ENCODE measurements at regions not wholly inside any gene's neighbourhood (a gene's known extent, or its start where the extent isn't known, plus 50 kb on each side); places are given as distances from the start of the nearest gene placed in this dataset.

GRCh38 chr6:93989630-93990029 is 570.3 kb upstream of the EPHA7 start:
- TF ChIP-seq, protein P1, sequence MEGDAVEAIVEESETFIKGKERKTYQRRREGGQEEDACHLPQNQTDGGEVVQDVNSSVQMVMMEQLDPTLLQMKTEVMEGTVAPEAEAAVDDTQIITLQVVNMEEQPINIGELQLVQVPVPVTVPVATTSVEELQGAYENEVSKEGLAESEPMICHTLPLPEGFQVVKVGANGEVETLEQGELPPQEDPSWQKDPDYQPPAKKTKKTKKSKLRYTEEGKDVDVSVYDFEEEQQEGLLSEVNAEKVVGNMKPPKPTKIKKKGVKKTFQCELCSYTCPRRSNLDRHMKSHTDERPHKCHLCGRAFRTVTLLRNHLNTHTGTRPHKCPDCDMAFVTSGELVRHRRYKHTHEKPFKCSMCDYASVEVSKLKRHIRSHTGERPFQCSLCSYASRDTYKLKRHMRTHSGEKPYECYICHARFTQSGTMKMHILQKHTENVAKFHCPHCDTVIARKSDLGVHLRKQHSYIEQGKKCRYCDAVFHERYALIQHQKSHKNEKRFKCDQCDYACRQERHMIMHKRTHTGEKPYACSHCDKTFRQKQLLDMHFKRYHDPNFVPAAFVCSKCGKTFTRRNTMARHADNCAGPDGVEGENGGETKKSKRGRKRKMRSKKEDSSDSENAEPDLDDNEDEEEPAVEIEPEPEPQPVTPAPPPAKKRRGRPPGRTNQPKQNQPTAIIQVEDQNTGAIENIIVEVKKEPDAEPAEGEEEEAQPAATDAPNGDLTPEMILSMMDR (IDR thresholded peaks at IDR 0.05), result no peak
- TF ChIP-seq POLR2AphosphoS5 (IDR thresholded peaks at IDR 0.05), result no peak
